Liver (tissue), 8 donors: ENCODE measurements at regions not wholly inside any gene's neighbourhood (a gene's known extent, or its start where the extent isn't known, plus 50 kb on each side); places are given as distances from the start of the nearest gene placed in this dataset.

ENCODE experiments used
- DNase-seq: peaks from one replicate; pipeline ENCODE4 v3.0.0-alpha.2; 2017; ENCODE audit warnings: low spot score
- H3K27ac ChIP-seq, 2 donors: one replicate each; pipeline ENCODE4 v1.7.0; 2013; ENCODE audit warnings: inconsistent platforms in 2 of 2, low read length in 2 of 2, control low read depth in 1 of 2, low read depth in 1 of 2, mild to moderate bottlenecking in 1 of 2
- H3K27me3 ChIP-seq, 4 donors: one replicate each; pipeline versions ENCODE4 v1.6.1 to v1.7.0; 2013; ENCODE audit warnings: low read length in 3 of 4, inconsistent platforms in 1 of 4, mild to moderate bottlenecking in 1 of 4, moderate library complexity in 1 of 4; ENCODE audit not compliant: control insufficient read depth in 4 of 4, insufficient read depth in 4 of 4
- H3K36me3 ChIP-seq, 4 donors: one replicate each; pipeline versions ENCODE4 v1.6.1 to v1.7.0; 2013; ENCODE audit warnings: low read length in 3 of 4, mild to moderate bottlenecking in 3 of 4, low read depth in 1 of 4, moderate library complexity in 1 of 4; ENCODE audit not compliant: control insufficient read depth in 4 of 4, insufficient read depth in 3 of 4
- H3K4me1 ChIP-seq, 4 donors: one replicate each; pipeline versions ENCODE4 v1.6.1 to v1.7.0; 2013; ENCODE audit warnings: low read length in 3 of 4, mild to moderate bottlenecking in 3 of 4, moderate library complexity in 1 of 4; ENCODE audit not compliant: control insufficient read depth in 4 of 4, insufficient read depth in 4 of 4
- H3K4me3 ChIP-seq, 3 donors: one replicate each; pipeline versions ENCODE4 v1.6.1 to v1.7.0; 2013; ENCODE audit warnings: low read length in 3 of 3, control low read depth in 1 of 3, low read depth in 1 of 3, mild to moderate bottlenecking in 1 of 3
- H3K9ac ChIP-seq, 2 donors: one replicate each; pipeline ENCODE4 v1.7.0; 2013; ENCODE audit warnings: low read length in 2 of 2, mild to moderate bottlenecking in 2 of 2, moderate library complexity in 2 of 2, control low read depth in 1 of 2, low read depth in 1 of 2
- H3K9me3 ChIP-seq, 4 donors: one replicate each; pipeline versions ENCODE4 v1.6.1 to v1.7.0; 2013; ENCODE audit warnings: low read length in 3 of 4; ENCODE audit not compliant: control insufficient read depth in 4 of 4
- FOXA1 ChIP-seq: IDR thresholded peaks from 2 replicates; pipeline ENCODE4 v1.6.1; 2016; ENCODE audit warnings: antibody characterized with exemption
- FOXA2 ChIP-seq: IDR thresholded peaks from 2 replicates; pipeline ENCODE4 v1.6.1; 2016; ENCODE audit warnings: antibody characterized with exemption
- GABPA ChIP-seq, 2 donors: IDR thresholded peaks in 1 of 2; conservative IDR thresholded peaks in 1 of 2; 2 replicates each; pipeline ENCODE4 v1.6.1; 2016; ENCODE audit warnings: antibody characterized with exemption in 2 of 2, mild to moderate bottlenecking in 1 of 2, moderate library complexity in 1 of 2
- HNF4A ChIP-seq, 2 donors: conservative IDR thresholded peaks; 2 replicates each; pipeline ENCODE4 v1.6.1; 2016; ENCODE audit warnings: antibody characterized with exemption in 2 of 2, mild to moderate bottlenecking in 2 of 2
- HNF4G ChIP-seq: IDR thresholded peaks from 2 replicates; pipeline ENCODE4 v1.6.1; 2016; ENCODE audit warnings: antibody characterized with exemption
- JUND ChIP-seq, 2 donors: IDR thresholded peaks; 2 replicates each; pipeline ENCODE4 v1.6.1; 2016; ENCODE audit warnings: antibody characterized with exemption in 2 of 2
- NR2F2 ChIP-seq: IDR thresholded peaks from 2 replicates; pipeline ENCODE4 v1.6.1; 2016; ENCODE audit warnings: antibody characterized with exemption
- RAD21 ChIP-seq, 2 donors: IDR thresholded peaks; 2 replicates each; pipeline ENCODE4 v1.6.1; 2016; ENCODE audit warnings: antibody characterized with exemption in 2 of 2, mild to moderate bottlenecking in 2 of 2
- RXRA ChIP-seq, 2 donors: IDR thresholded peaks; 2 replicates each; pipeline ENCODE4 v1.6.1; 2017 to 2018; ENCODE audit warnings: antibody characterized with exemption in 2 of 2, mild to moderate bottlenecking in 1 of 2
- SP1 ChIP-seq: IDR thresholded peaks from 2 replicates; pipeline ENCODE4 v1.6.1; 2018; ENCODE audit warnings: antibody characterized with exemption, mild to moderate bottlenecking
- YY1 ChIP-seq: IDR thresholded peaks from 2 replicates; pipeline ENCODE4 v1.6.1; 2016; ENCODE audit warnings: antibody characterized with exemption, mild to moderate bottlenecking
- WGBS: extraction: QIAGEN DNeasy Blood & Tissue Kit; methylation state at CpG from one replicate; pipeline ENCODE4 v1.1.7; 2013; 5-methylcytosine and 5-hydroxymethylcytosine counted together
- TF ChIP-seq, protein P1 (sequence below): IDR thresholded peaks from 2 replicates; pipeline ENCODE4 v1.6.1; 2016; ENCODE audit warnings: antibody characterized with exemption
- TF ChIP-seq, protein P2 (sequence below): IDR thresholded peaks from 2 replicates; pipeline ENCODE4 v1.6.1; 2016; ENCODE audit warnings: antibody characterized with exemption
- TF ChIP-seq, protein P3 (sequence below): IDR thresholded peaks from 2 replicates; pipeline ENCODE4 v1.6.1; 2016; ENCODE audit warnings: antibody characterized with exemption
- TF ChIP-seq, protein P4 (sequence below): fragments of 150-350 bp; IDR thresholded peaks from 2 replicates; pipeline ENCODE4 v1.5.1; 2017; ENCODE audit warnings: improper control_type of control experiment, low read depth, low read length; ENCODE audit not compliant: missing input control
- TF ChIP-seq, protein P5 (sequence below): IDR thresholded peaks from 2 replicates; pipeline ENCODE4 v1.6.1; 2016; ENCODE audit warnings: antibody characterized with exemption, mild to moderate bottlenecking
- donor health status: healthy.
- donor health status: healthy.
- donor health status: healthy.
- donor health status: healthy.
- donor health status: healthy.

DNA sequence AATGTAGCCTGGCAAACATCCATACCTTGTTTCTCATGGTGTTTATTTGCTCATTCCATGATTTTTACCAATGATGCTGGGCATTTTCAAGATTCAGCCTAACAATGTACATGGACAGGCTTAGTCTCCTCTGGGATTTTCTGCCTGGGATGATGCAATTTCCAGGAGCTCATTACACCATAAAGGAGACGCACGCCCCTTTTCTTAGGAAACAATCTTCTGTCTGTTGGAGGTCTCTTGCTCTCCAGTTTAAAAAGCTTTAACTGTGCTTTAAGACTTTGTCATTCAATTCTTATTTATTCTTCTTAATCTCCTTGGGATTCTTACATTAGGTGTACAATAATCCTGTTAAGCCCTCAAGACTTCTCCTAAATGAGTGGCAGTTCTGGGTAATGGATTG lies 150.3 kb upstream of the NRP1 start:
- H3K27ac ChIP-seq: no peak overlapping the region
- no peaks in the 10 kb centered on the region for H3K36me3 ChIP-seq
- TF ChIP-seq, protein P1, sequence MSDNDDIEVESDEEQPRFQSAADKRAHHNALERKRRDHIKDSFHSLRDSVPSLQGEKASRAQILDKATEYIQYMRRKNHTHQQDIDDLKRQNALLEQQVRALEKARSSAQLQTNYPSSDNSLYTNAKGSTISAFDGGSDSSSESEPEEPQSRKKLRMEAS: no peak
- TF ChIP-seq NR2F2 (no peak), FOXA2 (no peak), FOXA1 (no peak)
- TF ChIP-seq, protein P2, sequence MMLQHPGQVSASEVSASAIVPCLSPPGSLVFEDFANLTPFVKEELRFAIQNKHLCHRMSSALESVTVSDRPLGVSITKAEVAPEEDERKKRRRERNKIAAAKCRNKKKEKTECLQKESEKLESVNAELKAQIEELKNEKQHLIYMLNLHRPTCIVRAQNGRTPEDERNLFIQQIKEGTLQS: no peak
- no peak for DNase-seq
- no peaks in the 10 kb centered on the region for H3K27me3 ChIP-seq
- H3K4me1 ChIP-seq: no peaks in the 10 kb centered on the region
- no peak overlapping the region for H3K9ac ChIP-seq
- H3K4me3 ChIP-seq: no peak overlapping the region
- no peaks in the 10 kb centered on the region for H3K9me3 ChIP-seq
- WGBS: 86% methylated on average over 2 of the region's 2 CpGs

DNA sequence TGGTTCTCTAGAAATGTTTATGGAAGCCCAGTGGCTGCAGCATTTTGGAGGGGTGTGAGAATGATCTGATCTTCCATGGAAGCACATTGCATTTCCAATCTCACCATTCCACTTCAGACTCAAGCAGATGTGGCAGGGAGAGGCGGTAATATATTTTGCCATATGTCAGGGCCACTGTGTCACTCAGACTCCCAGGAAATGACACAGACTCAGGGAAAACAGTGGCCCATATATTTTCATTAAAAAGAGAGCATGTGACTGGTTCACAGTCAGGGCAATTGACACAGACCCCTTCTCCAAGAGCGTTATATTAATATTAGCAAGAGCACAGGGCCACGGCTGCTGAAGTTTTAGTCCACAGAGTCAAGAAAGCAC lies 149.3 kb upstream of the NRP1 start:
- H3K27ac ChIP-seq: no peak overlapping the region
- H3K9me3 ChIP-seq: no peaks in the 10 kb centered on the region
- WGBS: 94% methylated on average over 3 of the region's 3 CpGs
- H3K9ac ChIP-seq: no peak overlapping the region
- TF ChIP-seq NR2F2: no peak
- TF ChIP-seq, protein P3, sequence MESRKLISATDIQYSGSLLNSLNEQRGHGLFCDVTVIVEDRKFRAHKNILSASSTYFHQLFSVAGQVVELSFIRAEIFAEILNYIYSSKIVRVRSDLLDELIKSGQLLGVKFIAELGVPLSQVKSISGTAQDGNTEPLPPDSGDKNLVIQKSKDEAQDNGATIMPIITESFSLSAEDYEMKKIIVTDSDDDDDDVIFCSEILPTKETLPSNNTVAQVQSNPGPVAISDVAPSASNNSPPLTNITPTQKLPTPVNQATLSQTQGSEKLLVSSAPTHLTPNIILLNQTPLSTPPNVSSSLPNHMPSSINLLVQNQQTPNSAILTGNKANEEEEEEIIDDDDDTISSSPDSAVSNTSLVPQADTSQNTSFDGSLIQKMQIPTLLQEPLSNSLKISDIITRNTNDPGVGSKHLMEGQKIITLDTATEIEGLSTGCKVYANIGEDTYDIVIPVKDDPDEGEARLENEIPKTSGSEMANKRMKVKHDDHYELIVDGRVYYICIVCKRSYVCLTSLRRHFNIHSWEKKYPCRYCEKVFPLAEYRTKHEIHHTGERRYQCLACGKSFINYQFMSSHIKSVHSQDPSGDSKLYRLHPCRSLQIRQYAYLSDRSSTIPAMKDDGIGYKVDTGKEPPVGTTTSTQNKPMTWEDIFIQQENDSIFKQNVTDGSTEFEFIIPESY: no peak
- TF ChIP-seq RXRA (IDR thresholded peaks at IDR 0.05): no peak
- TF ChIP-seq GABPA (IDR thresholded peaks at IDR 0.05 in 1 of 2, conservative IDR thresholded peaks at IDR 0.05 in 1 of 2): no peak
- TF ChIP-seq, protein P4, sequence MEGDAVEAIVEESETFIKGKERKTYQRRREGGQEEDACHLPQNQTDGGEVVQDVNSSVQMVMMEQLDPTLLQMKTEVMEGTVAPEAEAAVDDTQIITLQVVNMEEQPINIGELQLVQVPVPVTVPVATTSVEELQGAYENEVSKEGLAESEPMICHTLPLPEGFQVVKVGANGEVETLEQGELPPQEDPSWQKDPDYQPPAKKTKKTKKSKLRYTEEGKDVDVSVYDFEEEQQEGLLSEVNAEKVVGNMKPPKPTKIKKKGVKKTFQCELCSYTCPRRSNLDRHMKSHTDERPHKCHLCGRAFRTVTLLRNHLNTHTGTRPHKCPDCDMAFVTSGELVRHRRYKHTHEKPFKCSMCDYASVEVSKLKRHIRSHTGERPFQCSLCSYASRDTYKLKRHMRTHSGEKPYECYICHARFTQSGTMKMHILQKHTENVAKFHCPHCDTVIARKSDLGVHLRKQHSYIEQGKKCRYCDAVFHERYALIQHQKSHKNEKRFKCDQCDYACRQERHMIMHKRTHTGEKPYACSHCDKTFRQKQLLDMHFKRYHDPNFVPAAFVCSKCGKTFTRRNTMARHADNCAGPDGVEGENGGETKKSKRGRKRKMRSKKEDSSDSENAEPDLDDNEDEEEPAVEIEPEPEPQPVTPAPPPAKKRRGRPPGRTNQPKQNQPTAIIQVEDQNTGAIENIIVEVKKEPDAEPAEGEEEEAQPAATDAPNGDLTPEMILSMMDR: no peak
- no peak for TF ChIP-seq HNF4G
- no peak for TF ChIP-seq JUND (IDR thresholded peaks at IDR 0.05)
- TF ChIP-seq, protein P5, sequence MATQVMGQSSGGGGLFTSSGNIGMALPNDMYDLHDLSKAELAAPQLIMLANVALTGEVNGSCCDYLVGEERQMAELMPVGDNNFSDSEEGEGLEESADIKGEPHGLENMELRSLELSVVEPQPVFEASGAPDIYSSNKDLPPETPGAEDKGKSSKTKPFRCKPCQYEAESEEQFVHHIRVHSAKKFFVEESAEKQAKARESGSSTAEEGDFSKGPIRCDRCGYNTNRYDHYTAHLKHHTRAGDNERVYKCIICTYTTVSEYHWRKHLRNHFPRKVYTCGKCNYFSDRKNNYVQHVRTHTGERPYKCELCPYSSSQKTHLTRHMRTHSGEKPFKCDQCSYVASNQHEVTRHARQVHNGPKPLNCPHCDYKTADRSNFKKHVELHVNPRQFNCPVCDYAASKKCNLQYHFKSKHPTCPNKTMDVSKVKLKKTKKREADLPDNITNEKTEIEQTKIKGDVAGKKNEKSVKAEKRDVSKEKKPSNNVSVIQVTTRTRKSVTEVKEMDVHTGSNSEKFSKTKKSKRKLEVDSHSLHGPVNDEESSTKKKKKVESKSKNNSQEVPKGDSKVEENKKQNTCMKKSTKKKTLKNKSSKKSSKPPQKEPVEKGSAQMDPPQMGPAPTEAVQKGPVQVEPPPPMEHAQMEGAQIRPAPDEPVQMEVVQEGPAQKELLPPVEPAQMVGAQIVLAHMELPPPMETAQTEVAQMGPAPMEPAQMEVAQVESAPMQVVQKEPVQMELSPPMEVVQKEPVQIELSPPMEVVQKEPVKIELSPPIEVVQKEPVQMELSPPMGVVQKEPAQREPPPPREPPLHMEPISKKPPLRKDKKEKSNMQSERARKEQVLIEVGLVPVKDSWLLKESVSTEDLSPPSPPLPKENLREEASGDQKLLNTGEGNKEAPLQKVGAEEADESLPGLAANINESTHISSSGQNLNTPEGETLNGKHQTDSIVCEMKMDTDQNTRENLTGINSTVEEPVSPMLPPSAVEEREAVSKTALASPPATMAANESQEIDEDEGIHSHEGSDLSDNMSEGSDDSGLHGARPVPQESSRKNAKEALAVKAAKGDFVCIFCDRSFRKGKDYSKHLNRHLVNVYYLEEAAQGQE: no peak
- no peak for TF ChIP-seq HNF4A (conservative IDR thresholded peaks at IDR 0.05)
- no peak for TF ChIP-seq SP1
- TF ChIP-seq FOXA2: no peak
- no peak for TF ChIP-seq FOXA1
- no peak for TF ChIP-seq YY1
- no peak for TF ChIP-seq RAD21 (IDR thresholded peaks at IDR 0.05)
- H3K4me1 ChIP-seq: no peaks in the 10 kb centered on the region
- H3K4me3 ChIP-seq: no peak overlapping the region
- no peaks in the 10 kb centered on the region for H3K27me3 ChIP-seq
- no peak for DNase-seq
- H3K36me3 ChIP-seq: no peaks in the 10 kb centered on the region
